H9 (cell line): ENCODE measurements at regions not wholly inside any gene's neighbourhood (a gene's known extent, or its start where the extent isn't known, plus 50 kb on each side); places are given as distances from the start of the nearest gene placed in this dataset.

Experiments
- DNase-seq: peaks from one replicate; pipeline ENCODE4 v3.0.0-alpha.2; 2017
- H2AFZ ChIP-seq: one replicate; pipeline ENCODE4 v1.6.1; 2013; ENCODE audit warnings: mild to moderate bottlenecking, low read length, control low read depth, moderate library complexity
- H2AK5ac ChIP-seq: 2 replicates; pipeline ENCODE4 v1.6.1; 2013; ENCODE audit warnings: low read length, control low read depth, mixed read lengths; ENCODE audit not compliant: insufficient read length
- H2BK120ac ChIP-seq: one replicate; pipeline ENCODE4 v1.6.1; 2013; ENCODE audit warnings: low read depth, mild to moderate bottlenecking, low read length, control low read depth, inconsistent platforms; ENCODE audit not compliant: poor library complexity, severe bottlenecking
- H2BK12ac ChIP-seq: 2 replicates; pipeline ENCODE4 v1.6.1; 2013; ENCODE audit warnings: low read length, control low read depth, mixed read lengths, low read depth; ENCODE audit not compliant: insufficient read length
- H2BK15ac ChIP-seq: 2 replicates; pipeline ENCODE4 v1.6.1; 2013; ENCODE audit warnings: low read depth, low read length, control low read depth
- H2BK20ac ChIP-seq: one replicate; pipeline ENCODE4 v1.6.1; 2013; ENCODE audit warnings: low read depth, mild to moderate bottlenecking, low read length, control low read depth, inconsistent platforms; ENCODE audit not compliant: poor library complexity, severe bottlenecking
- H2BK5ac ChIP-seq: 2 replicates; pipeline ENCODE4 v1.6.1; 2013; ENCODE audit warnings: low read length, control low read depth, mixed read lengths; ENCODE audit not compliant: insufficient read length
- H3K14ac ChIP-seq: 2 replicates; pipeline ENCODE4 v1.6.1; 2013; ENCODE audit warnings: low read length, control low read depth; ENCODE audit not compliant: insufficient read depth
- H3K18ac ChIP-seq: 2 replicates; pipeline ENCODE4 v1.6.1; 2013; ENCODE audit warnings: low read depth, mild to moderate bottlenecking, mixed read lengths, low read length, control low read depth; ENCODE audit not compliant: insufficient read length
- H3K23ac ChIP-seq: 2 replicates; pipeline ENCODE4 v1.6.1; 2013; ENCODE audit warnings: low read length, control low read depth, mixed read lengths, low read depth; ENCODE audit not compliant: insufficient read length
- H3K23me2 ChIP-seq: 2 replicates; pipeline ENCODE4 v1.6.1; 2013; ENCODE audit warnings: low read depth, mild to moderate bottlenecking, mixed read lengths, low read length, control low read depth; ENCODE audit not compliant: insufficient read length, poor library complexity, severe bottlenecking
- H3K27ac ChIP-seq: 2 replicates; pipeline ENCODE4 v1.5.1; 2013; ENCODE audit warnings: low read length, control low read depth, mixed read lengths, low read depth; ENCODE audit not compliant: insufficient read length
- H3K27me3 ChIP-seq: 2 replicates; pipeline ENCODE4 v1.6.1; 2013; ENCODE audit warnings: low read length, control low read depth, inconsistent platforms; ENCODE audit not compliant: insufficient read depth
- H3K4ac ChIP-seq: 2 replicates; pipeline ENCODE4 v1.6.1; 2013; ENCODE audit warnings: low read depth, mild to moderate bottlenecking, control low read depth, inconsistent platforms, low read length, moderate library complexity
- H3K4me1 ChIP-seq: 2 replicates; pipeline ENCODE4 v1.6.1; 2013; ENCODE audit warnings: low read length, control low read depth, inconsistent platforms; ENCODE audit not compliant: insufficient read depth
- H3K4me2 ChIP-seq: 2 replicates; pipeline ENCODE4 v1.6.1; 2013; ENCODE audit warnings: low read length, control low read depth, mixed read lengths; ENCODE audit not compliant: insufficient read length, insufficient read depth
- H3K56ac ChIP-seq: 2 replicates; pipeline ENCODE4 v1.6.1; 2013; ENCODE audit warnings: low read depth, mild to moderate bottlenecking, mixed read lengths, low read length, control low read depth; ENCODE audit not compliant: insufficient read length
- H3K79me1 ChIP-seq: 2 replicates; pipeline ENCODE4 v1.6.1; 2013; ENCODE audit warnings: low read depth, mild to moderate bottlenecking, moderate library complexity, low read length, control low read depth, inconsistent platforms; ENCODE audit not compliant: insufficient read depth, poor library complexity, severe bottlenecking
- H3K79me2 ChIP-seq: 2 replicates; pipeline ENCODE4 v1.6.1; 2013; ENCODE audit warnings: low read length, control low read depth, inconsistent platforms; ENCODE audit not compliant: insufficient read depth
- H3K9ac ChIP-seq: 2 replicates; pipeline ENCODE4 v1.6.1; 2013; ENCODE audit warnings: low read length, control low read depth, mixed read lengths; ENCODE audit not compliant: insufficient read length; ENCODE audit errors: extremely low read depth
- H3K9me3 ChIP-seq: one replicate; pipeline ENCODE4 v1.6.1; 2013; ENCODE audit warnings: low read depth, low read length, inconsistent platforms; ENCODE audit not compliant: control insufficient read depth
- H3T11ph ChIP-seq: one replicate; pipeline ENCODE4 v1.6.1; 2013; ENCODE audit warnings: mild to moderate bottlenecking, low read length, control low read depth, inconsistent platforms
- H4K20me1 ChIP-seq: one replicate; pipeline ENCODE4 v1.6.1; 2013; ENCODE audit not compliant: control insufficient read depth, insufficient read length, insufficient read depth
- H4K5ac ChIP-seq: 2 replicates; pipeline ENCODE4 v1.6.1; 2013; ENCODE audit warnings: low read depth, mild to moderate bottlenecking, mixed read lengths, low read length, control low read depth; ENCODE audit not compliant: insufficient read length
- H4K8ac ChIP-seq: replicated peaks from 2 replicates; pipeline ENCODE4 v1.6.1; 2013; ENCODE audit warnings: low read length, control low read depth, mixed read lengths, low read depth; ENCODE audit not compliant: insufficient read length
- H4K91ac ChIP-seq: 2 replicates; pipeline ENCODE4 v1.6.1; 2013; ENCODE audit warnings: low read depth, mild to moderate bottlenecking, moderate library complexity, mixed read lengths, low read length, control low read depth; ENCODE audit not compliant: insufficient read length
- H3K27ac Mint-ChIP-seq, 3 experiments: 2 replicates in 2 of 3; 3 replicates in 1 of 3; pipeline ENCODE4 v1.8.0; 2020 to 2021; ENCODE audit warnings: mixed read lengths in 3 of 3, mild to moderate bottlenecking in 1 of 3, moderate library complexity in 1 of 3
- H3K27me3 Mint-ChIP-seq: 2 replicates; pipeline ENCODE4 v1.8.0; 2021; ENCODE audit warnings: low read depth, mild to moderate bottlenecking, moderate library complexity, mixed read lengths
- H3K36me3 Mint-ChIP-seq, 3 experiments: 2 replicates in 2 of 3; 3 replicates in 1 of 3; pipeline ENCODE4 v1.8.0; 2020 to 2021; ENCODE audit warnings: low read depth in 3 of 3, mixed read lengths in 3 of 3; ENCODE audit not compliant: insufficient read depth in 1 of 3
- H3K4me1 Mint-ChIP-seq, 2 experiments: 2 replicates each; pipeline ENCODE4 v1.8.0; 2020; ENCODE audit warnings: mixed read lengths in 2 of 2
- H3K4me3 Mint-ChIP-seq, 2 experiments: 2 replicates in 1 of 2; 3 replicates in 1 of 2; pipeline ENCODE4 v1.8.0; 2020 to 2021; ENCODE audit warnings: mild to moderate bottlenecking in 2 of 2, mixed read lengths in 2 of 2, moderate library complexity in 1 of 2
- H3K9me3 Mint-ChIP-seq, 2 experiments: 2 replicates in 1 of 2; 3 replicates in 1 of 2; pipeline ENCODE4 v1.8.0; 2020; ENCODE audit warnings: mild to moderate bottlenecking in 2 of 2, mixed read lengths in 2 of 2, moderate library complexity in 1 of 2
- WGBS: extraction: QIAGEN DNeasy Blood & Tissue Kit; methylation state at CpG from one replicate; pipeline ENCODE4 v1.1.7; 2013; ENCODE audit warnings: missing lambda C conversion rate, low lambda C conversion rate, mixed read lengths; ENCODE audit not compliant: insufficient read length; ENCODE audit errors: extremely low coverage; 5-methylcytosine and 5-hydroxymethylcytosine counted together
- TF ChIP-seq, protein P1 (sequence below): fragments of 200-600 bp; sonication (generic); conservative IDR thresholded peaks from 3 replicates; pipeline ENCODE4 v1.8.0; 2021; ENCODE audit warnings: antibody characterized with exemption, mild to moderate bottlenecking

- DNase-seq, result peak; percentile 59
- no peaks in the 10 kb centered on the region for H3K79me2 ChIP-seq
- no peak overlapping the region for H2AK5ac ChIP-seq
- no peak overlapping the region for H2BK5ac ChIP-seq
- no peak overlapping the region for H3K27ac ChIP-seq
- H4K8ac ChIP-seq, result no peak overlapping the region
- H3K9me3 Mint-ChIP-seq, result peaks cover 0 to 8% of the 10 kb centered on the region in 2 experiments; a peak in 2 of 5 replicates
- H4K5ac ChIP-seq, result no peak overlapping the region
- H2BK12ac ChIP-seq, result no peak overlapping the region
- H3T11ph ChIP-seq, result no peak overlapping the region
- H2BK15ac ChIP-seq, result no peak overlapping the region
- no peak overlapping the region for H3K18ac ChIP-seq
- no peaks in the 10 kb centered on the region for H3K27me3 ChIP-seq
- no peak overlapping the region for H3K14ac ChIP-seq
- H4K91ac ChIP-seq, result no peak overlapping the region
- no peak overlapping the region for H2BK20ac ChIP-seq
- no peak overlapping the region for H3K4me2 ChIP-seq
- H2BK120ac ChIP-seq, result no peak overlapping the region
- no peaks in the 10 kb centered on the region for H3K23me2 ChIP-seq
- H3K4ac ChIP-seq, result no peak overlapping the region
- no peaks in the 10 kb centered on the region for H3K36me3 Mint-ChIP-seq
- peaks cover 10% of the 10 kb centered on the region in 2 experiments for H3K4me1 Mint-ChIP-seq
- H3K27ac Mint-ChIP-seq, result no peak overlapping the region
- H3K9me3 ChIP-seq, result no peaks in the 10 kb centered on the region
- no peak overlapping the region for H3K23ac ChIP-seq
- WGBS, result no CpG with 5 or more reads among the region's 16 CpGs
- no peaks in the 10 kb centered on the region for H4K20me1 ChIP-seq
- no peak overlapping the region for H2AFZ ChIP-seq
- no peaks in the 10 kb centered on the region for H3K79me1 ChIP-seq
- H3K56ac ChIP-seq, result no peak overlapping the region
- H3K27me3 Mint-ChIP-seq, result peaks cover 10% of the 10 kb centered on the region
- TF ChIP-seq, protein P1, sequence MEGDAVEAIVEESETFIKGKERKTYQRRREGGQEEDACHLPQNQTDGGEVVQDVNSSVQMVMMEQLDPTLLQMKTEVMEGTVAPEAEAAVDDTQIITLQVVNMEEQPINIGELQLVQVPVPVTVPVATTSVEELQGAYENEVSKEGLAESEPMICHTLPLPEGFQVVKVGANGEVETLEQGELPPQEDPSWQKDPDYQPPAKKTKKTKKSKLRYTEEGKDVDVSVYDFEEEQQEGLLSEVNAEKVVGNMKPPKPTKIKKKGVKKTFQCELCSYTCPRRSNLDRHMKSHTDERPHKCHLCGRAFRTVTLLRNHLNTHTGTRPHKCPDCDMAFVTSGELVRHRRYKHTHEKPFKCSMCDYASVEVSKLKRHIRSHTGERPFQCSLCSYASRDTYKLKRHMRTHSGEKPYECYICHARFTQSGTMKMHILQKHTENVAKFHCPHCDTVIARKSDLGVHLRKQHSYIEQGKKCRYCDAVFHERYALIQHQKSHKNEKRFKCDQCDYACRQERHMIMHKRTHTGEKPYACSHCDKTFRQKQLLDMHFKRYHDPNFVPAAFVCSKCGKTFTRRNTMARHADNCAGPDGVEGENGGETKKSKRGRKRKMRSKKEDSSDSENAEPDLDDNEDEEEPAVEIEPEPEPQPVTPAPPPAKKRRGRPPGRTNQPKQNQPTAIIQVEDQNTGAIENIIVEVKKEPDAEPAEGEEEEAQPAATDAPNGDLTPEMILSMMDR, result peak; percentile 88
- H3K4me1 ChIP-seq, result no peaks in the 10 kb centered on the region
- H3K4me3 Mint-ChIP-seq, result no peak overlapping the region
- no peak overlapping the region for H3K9ac ChIP-seq
Observed at GRCh38 chr4:92012899-92013867, 290.6 kb upstream of the GRID2 start.
